ENCODE measurements at regions not wholly inside any gene's neighbourhood (a gene's known extent, or its start where the extent isn't known, plus 50 kb on each side); places are given as distances from the start of the nearest gene placed in this dataset.
"Not testable (repeated sequence)": the region's sequence is repeated elsewhere in the genome, so short reads cannot be mapped to it uniquely, and the experiment has no call there.

DNA sequence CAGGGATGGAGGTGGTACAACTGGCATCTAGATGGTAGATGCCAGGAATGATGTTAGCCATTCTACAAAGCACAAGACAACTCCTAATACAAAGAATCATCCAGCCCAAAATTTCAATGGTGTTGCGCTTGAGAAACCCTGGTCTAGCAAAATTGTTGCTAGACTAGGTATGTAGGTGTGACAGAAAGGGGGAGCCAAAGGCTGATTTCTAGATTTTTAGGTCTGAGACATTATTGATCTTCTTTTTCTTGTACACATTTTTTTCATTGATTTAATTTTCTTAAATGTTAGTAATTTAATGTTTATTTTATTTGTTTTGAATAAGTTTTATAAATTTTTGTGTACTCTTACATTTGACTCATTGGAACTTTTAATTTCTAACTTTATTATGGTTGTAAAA is 216.4 kb downstream of the FSIP2 start:
- no peak for DNase-seq (ENCODE audit: low read depth)
- no peak overlapping the region for H3K4me3 ChIP-seq (ENCODE audit: low read length)
- TF ChIP-seq CTCF (conservative IDR thresholded peaks at IDR 0.05; ENCODE audit: low read length), result no peak

DNA sequence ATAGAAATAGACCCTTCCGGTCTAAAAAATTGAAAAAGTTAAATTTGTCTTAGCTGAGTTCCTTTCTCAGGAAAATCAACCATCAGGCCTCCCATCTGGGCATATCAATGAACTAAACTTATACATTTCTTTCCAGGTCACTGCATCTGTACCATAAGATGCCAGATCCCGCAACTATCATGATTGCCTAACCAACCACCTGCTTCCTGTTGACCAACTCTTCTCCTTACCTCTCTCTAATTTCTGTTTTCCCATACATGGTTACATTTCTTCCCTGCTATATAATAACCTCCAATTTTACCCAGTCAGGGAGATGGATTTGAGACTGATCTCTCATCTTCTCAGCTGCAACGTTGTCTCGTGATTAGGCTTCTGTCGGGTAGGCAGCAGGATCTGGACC is 228.7 kb downstream of the FSIP2 start:
- H3K4me3 ChIP-seq (ENCODE audit: low read length), result no peak overlapping the region
- TF ChIP-seq CTCF (conservative IDR thresholded peaks at IDR 0.05; ENCODE audit: low read length), result no peak
- no peak for DNase-seq (ENCODE audit: low read depth)

DNA sequence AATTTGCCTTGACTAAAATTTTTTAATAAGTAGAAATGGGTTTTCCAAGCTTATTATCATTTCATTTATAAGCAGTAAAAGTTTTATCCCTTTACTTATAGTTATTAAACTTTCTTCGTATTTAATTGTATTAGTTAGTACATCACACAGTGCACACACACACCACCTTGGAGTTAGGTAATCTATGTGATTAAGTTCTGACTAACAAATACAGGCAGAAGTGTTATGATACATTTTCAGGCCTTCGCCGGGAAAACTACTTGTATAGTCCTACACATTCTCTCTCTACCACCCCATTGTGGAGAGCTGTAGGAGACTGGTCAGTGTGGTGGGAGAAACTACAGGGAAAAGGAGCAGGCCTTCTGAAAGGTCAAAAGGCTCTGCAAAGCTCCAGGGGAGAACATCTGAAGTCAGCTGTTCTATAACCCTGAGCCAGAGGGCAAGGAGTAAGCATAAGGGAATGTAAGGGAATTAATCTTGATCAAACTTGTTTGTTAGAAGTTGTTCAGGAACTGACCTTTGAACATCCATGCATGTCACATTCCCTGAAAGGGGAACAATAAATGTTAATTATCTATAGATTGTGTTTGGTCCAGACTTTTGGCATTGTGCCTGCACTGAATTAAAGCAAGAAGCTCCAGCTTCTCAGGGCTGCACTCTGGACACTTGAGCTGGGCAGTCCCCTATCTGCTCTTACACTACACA is 231.7 kb downstream of the FSIP2 start:
- TF ChIP-seq CTCF (conservative IDR thresholded peaks at IDR 0.05; ENCODE audit: low read length), result no peak
- H3K4me3 ChIP-seq (ENCODE audit: low read length), result no peak overlapping the region
- no peak for DNase-seq (ENCODE audit: low read depth)

DNA sequence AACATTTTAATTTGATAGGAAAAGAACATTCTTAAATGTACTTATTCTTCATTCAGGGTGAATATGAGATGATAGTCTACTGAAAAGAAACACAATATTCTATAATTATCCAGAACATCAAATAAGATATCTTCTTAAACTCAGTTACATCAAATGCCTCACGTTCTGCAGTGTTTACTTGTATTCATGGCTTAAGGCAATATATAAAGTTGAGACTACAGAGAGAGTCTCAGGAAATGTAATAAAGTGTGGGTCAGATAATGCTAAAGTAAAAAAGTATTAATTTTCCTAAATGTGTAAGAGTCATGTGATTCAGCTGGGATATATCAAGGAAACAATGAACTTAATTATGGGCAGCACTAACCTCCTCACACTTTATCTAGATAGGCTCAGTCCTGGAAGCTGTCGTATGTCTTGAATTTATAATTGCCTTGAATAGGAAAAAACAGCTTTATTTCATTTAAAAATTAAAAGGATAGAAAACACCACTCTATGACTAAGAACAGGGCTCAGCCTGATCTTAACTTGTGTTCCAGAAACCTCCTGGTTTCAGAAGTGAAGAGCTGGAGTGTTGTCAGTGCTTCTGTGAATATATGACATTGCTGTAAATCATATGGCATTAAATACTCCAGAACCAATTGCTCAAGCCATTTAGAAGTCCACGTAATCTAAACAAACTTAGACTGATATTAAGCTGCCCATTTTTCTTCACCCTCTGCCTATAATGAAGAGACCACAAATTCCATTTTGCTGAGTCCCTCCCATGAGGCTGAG is 240.2 kb downstream of the FSIP2 start:
- TF ChIP-seq CTCF (conservative IDR thresholded peaks at IDR 0.05; ENCODE audit: low read length), result no peak
- peak; percentile 22 for DNase-seq (ENCODE audit: low read depth)
- H3K4me3 ChIP-seq (ENCODE audit: low read length), result no peak overlapping the region

DNA sequence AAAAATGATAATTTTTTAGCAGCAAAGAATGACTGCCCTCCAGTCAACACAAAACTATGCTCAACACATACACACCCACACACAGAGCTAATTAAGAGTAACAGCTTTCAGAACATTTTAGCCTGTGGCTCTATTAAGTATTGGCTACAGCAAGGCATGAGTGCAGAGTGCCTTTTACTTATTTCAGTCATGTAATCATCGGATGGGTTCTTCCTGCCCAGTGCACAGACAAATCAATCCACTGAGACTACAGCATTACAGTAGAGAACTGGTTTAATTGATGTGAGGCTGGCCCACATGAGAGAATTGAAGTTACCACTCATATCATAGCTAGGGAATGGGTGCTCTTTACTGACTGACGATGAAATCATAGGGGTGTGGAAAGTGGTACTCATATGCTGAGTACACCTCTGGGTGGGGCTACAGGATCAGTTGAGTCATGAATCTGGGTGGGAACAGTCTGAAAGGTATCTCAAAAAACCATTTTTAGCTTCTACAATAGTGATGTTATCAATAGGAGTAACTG is 241.0 kb downstream of the FSIP2 start:
- DNase-seq (ENCODE audit: low read depth), result no peak
- TF ChIP-seq CTCF (conservative IDR thresholded peaks at IDR 0.05; ENCODE audit: low read length), result no peak

GRCh38 chr2:185980944-185981343 is 242.3 kb downstream of the FSIP2 start:
- H3K4me3 ChIP-seq (ENCODE audit: low read length), result no peak overlapping the region
- TF ChIP-seq CTCF (conservative IDR thresholded peaks at IDR 0.05; ENCODE audit: low read length), result no peak
- DNase-seq (ENCODE audit: low read depth), result no peak

More for the DNA sequence above, 241.0 kb downstream of the FSIP2 start:
- no peak overlapping the region for H3K4me3 ChIP-seq (ENCODE audit: low read length)

GRCh38 chr2:185984670-185985069 is 246.1 kb downstream of the FSIP2 start:
- DNase-seq (ENCODE audit: low read depth), result no peak

DNA sequence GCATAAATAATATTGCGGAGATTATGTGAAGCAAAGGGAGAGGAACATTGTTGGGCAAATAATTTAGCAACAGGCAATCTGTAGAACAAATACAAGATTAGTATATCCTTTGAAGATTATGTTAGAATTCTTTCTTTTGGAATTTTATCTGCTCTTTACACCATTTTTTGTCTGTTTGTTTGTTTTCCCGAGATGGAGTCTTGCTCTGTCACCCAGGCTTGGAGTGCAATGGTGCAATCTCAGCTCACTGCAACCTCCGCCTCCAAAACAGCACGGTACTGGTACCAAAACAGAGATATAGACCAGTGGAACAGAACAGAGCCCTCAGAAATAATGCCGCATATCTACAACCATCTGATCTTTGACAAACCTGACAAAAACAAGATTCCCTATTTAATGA is 250.3 kb downstream of the FSIP2 start:
- not testable (repeated sequence) for DNase-seq (ENCODE audit: low read depth); H3K4me3 ChIP-seq (ENCODE audit: low read length)

More at GRCh38 chr2:185984670-185985069, 246.1 kb downstream of the FSIP2 start:
- H3K4me3 ChIP-seq (ENCODE audit: low read length), result no peak overlapping the region
- TF ChIP-seq CTCF (conservative IDR thresholded peaks at IDR 0.05; ENCODE audit: low read length), result no peak
